ENCODE measurements at regions not wholly inside any gene's neighbourhood (a gene's known extent, or its start where the extent isn't known, plus 50 kb on each side); places are given as distances from the start of the nearest gene placed in this dataset.

- TF ChIP-seq, protein P1, sequence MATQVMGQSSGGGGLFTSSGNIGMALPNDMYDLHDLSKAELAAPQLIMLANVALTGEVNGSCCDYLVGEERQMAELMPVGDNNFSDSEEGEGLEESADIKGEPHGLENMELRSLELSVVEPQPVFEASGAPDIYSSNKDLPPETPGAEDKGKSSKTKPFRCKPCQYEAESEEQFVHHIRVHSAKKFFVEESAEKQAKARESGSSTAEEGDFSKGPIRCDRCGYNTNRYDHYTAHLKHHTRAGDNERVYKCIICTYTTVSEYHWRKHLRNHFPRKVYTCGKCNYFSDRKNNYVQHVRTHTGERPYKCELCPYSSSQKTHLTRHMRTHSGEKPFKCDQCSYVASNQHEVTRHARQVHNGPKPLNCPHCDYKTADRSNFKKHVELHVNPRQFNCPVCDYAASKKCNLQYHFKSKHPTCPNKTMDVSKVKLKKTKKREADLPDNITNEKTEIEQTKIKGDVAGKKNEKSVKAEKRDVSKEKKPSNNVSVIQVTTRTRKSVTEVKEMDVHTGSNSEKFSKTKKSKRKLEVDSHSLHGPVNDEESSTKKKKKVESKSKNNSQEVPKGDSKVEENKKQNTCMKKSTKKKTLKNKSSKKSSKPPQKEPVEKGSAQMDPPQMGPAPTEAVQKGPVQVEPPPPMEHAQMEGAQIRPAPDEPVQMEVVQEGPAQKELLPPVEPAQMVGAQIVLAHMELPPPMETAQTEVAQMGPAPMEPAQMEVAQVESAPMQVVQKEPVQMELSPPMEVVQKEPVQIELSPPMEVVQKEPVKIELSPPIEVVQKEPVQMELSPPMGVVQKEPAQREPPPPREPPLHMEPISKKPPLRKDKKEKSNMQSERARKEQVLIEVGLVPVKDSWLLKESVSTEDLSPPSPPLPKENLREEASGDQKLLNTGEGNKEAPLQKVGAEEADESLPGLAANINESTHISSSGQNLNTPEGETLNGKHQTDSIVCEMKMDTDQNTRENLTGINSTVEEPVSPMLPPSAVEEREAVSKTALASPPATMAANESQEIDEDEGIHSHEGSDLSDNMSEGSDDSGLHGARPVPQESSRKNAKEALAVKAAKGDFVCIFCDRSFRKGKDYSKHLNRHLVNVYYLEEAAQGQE (IDR thresholded peaks at IDR 0.05; ENCODE audit: insufficient read depth in 1 of 2, low read depth in 2 of 2, low read length in 2 of 2): no peak
- TF ChIP-seq POLR2AphosphoS5 (IDR thresholded peaks at IDR 0.05; ENCODE audit: low read depth, low read length) (no peak), TAF1 (IDR thresholded peaks at IDR 0.05; ENCODE audit: borderline replicate concordance, insufficient read depth, low read length) (no peak), SIN3A (IDR thresholded peaks at IDR 0.05; ENCODE audit: borderline replicate concordance, insufficient read depth, low read length) (no peak), FOXP2 (optimal IDR thresholded peaks at IDR 0.05; ENCODE audit: borderline replicate concordance, extremely low read depth, extremely low read length, insufficient read depth) (no peak)
These were observed 643.6 kb downstream of the IPMK start for GRCh38 chr10:57624066-57624465.

Data from PFSK-1 (cell line).